Activated naive CD8-positive, alpha-beta T cell treated with anti-CD3 and anti-CD28 coated beads for 36 hours (primary cell): ENCODE measurements at regions not wholly inside any gene's neighbourhood (a gene's known extent, or its start where the extent isn't known, plus 50 kb on each side); places are given as distances from the start of the nearest gene placed in this dataset.

Experiments
- DNase-seq: peaks from one replicate; pipeline ENCODE4 v3.0.0; 2021
- H3K27ac Mint-ChIP-seq: one replicate; pipeline ENCODE4 v1.8.0; 2022; ENCODE audit warnings: mild to moderate bottlenecking, moderate library complexity, mixed read lengths
- H3K27me3 Mint-ChIP-seq: one replicate; pipeline ENCODE4 v1.8.0; 2022; ENCODE audit warnings: mild to moderate bottlenecking, mixed read lengths
- H3K36me3 Mint-ChIP-seq: one replicate; pipeline ENCODE4 v1.8.0; 2021; ENCODE audit warnings: mild to moderate bottlenecking, mixed read lengths
- H3K4me1 Mint-ChIP-seq: one replicate; pipeline ENCODE4 v1.8.0; 2021; ENCODE audit warnings: mixed read lengths
- H3K4me3 Mint-ChIP-seq: one replicate; pipeline ENCODE4 v1.8.0; 2022; ENCODE audit warnings: mild to moderate bottlenecking, moderate library complexity, mixed read lengths
- H3K9me3 Mint-ChIP-seq: one replicate; pipeline ENCODE4 v1.8.0; 2022; ENCODE audit warnings: mixed read lengths

DNA sequence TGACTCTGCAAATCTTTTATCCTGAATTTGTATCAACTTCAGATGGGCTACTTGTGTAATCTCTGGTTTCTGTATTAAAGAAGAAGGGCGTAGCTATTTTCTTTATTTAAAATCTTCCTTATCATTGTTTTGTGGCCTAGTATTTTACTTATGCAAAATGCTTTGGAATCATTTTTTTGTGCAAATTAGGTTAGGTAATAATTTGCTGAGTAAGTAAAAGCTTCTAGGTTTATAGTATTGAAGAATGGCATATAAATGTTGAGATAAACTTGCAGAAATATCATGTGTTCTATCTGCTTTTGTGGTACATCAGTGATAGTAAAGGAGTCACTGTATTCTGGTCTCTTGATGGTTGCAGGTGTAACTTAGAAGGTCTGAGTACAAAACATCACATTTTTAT, 197.2 kb upstream of the IL15 start:
- Mint-ChIP-seq H3K27ac (no peak overlapping the region), H3K4me1 (no peaks in the 10 kb centered on the region), H3K27me3 (no peaks in the 10 kb centered on the region), H3K36me3 (no peaks in the 10 kb centered on the region), H3K4me3 (no peak overlapping the region), H3K9me3 (no peaks in the 10 kb centered on the region)
- DNase-seq, result no peak

DNA sequence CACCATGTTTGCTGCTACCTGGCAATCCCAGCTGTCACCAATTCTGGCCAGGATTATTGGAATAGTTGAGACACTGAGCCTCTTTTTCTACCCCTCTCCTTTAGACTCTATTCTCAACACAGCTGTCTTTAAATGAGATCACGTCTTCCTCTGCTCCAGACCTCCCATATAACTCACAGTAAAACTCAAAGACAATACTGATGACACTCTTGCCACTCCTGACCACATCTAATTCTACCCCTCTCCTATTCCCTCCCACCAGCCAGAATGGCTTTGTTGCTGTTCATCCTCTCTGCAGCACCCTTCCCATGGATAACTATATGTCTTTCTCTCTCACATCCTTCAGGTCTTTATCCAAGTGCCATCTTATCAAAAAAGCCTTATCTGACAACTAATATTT, 188.6 kb upstream of the IL15 start:
- Mint-ChIP-seq H3K36me3 (no peaks in the 10 kb centered on the region), H3K27ac (no peak overlapping the region), H3K4me1 (no peaks in the 10 kb centered on the region), H3K9me3 (peaks cover 7% of the 10 kb centered on the region), H3K4me3 (no peak overlapping the region), H3K27me3 (no peaks in the 10 kb centered on the region)
- no peak for DNase-seq

DNA sequence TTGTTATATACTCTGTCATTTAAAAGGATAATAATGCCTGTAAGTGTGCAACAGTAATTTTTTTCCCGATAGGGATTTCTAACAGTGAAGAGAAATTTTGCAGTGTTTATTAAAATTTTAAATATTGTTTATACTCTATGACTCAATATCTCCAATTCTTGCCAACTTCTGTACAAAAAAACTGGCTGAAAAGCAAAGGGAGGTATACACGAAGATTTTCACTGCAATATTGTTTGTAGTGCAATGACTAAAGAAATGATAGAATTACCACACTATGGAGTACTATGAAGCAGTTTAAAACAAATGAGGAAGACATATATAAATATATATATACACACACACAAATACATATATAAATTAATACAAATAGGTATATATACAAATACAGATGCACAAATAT, 187.9 kb upstream of the IL15 start:
- no peak overlapping the region for H3K27ac Mint-ChIP-seq
- H3K36me3 Mint-ChIP-seq, result no peaks in the 10 kb centered on the region
- H3K4me3 Mint-ChIP-seq, result no peak overlapping the region
- no peaks in the 10 kb centered on the region for H3K4me1 Mint-ChIP-seq
- H3K9me3 Mint-ChIP-seq, result peaks cover 7% of the 10 kb centered on the region
- no peak for DNase-seq
- no peaks in the 10 kb centered on the region for H3K27me3 Mint-ChIP-seq

- Mint-ChIP-seq H3K36me3 (no peaks in the 10 kb centered on the region), H3K27me3 (no peaks in the 10 kb centered on the region), H3K9me3 (peaks cover 7% of the 10 kb centered on the region), H3K4me3 (no peak overlapping the region), H3K27ac (no peak overlapping the region), H3K4me1 (no peaks in the 10 kb centered on the region)
- DNase-seq, result no peak
Observed at GRCh38 chr4:141449927-141450326, 186.5 kb upstream of the IL15 start.

- no peaks in the 10 kb centered on the region for H3K27me3 Mint-ChIP-seq
- H3K9me3 Mint-ChIP-seq, result peaks cover 6% of the 10 kb centered on the region
- no peaks in the 10 kb centered on the region for H3K36me3 Mint-ChIP-seq
- no peak overlapping the region for H3K27ac Mint-ChIP-seq
- H3K4me1 Mint-ChIP-seq, result no peaks in the 10 kb centered on the region
- no peak overlapping the region for H3K4me3 Mint-ChIP-seq
- DNase-seq, result no peak
Observed at GRCh38 chr4:141455651-141456050, 180.7 kb upstream of the IL15 start.

- no peaks in the 10 kb centered on the region for H3K36me3 Mint-ChIP-seq
Observed at GRCh38 chr4:141457653-141458052, 178.7 kb upstream of the IL15 start.

DNA sequence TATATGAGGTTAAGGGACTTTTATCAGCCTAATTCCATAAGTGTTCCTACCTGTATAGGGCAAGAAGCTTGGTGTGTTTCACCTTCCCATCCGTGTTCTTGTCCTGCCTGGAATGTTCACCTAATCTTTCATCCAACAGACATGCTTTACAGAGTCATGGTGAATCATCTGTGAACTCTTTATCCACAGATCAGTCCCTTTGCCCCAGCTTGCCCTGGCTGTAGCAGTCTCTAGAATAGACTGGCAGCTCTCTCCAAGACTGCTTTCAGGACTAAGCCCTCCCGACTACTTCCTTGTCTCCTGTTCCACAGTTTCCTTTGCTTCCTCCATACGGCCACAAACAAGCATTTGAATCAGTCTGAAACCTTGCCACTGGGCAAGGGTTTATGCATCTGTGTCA, 177.9 kb upstream of the IL15 start:
- H3K4me1 Mint-ChIP-seq, result no peaks in the 10 kb centered on the region
- no peaks in the 10 kb centered on the region for H3K36me3 Mint-ChIP-seq
- H3K9me3 Mint-ChIP-seq, result no peaks in the 10 kb centered on the region
- DNase-seq, result no peak
- H3K27ac Mint-ChIP-seq, result no peak overlapping the region
- H3K27me3 Mint-ChIP-seq, result no peaks in the 10 kb centered on the region
- no peak overlapping the region for H3K4me3 Mint-ChIP-seq

More at GRCh38 chr4:141457653-141458052, 178.7 kb upstream of the IL15 start:
- no peak for DNase-seq
- H3K27me3 Mint-ChIP-seq, result no peaks in the 10 kb centered on the region
- no peak overlapping the region for H3K4me3 Mint-ChIP-seq
- H3K9me3 Mint-ChIP-seq, result no peaks in the 10 kb centered on the region
- no peak overlapping the region for H3K27ac Mint-ChIP-seq
- H3K4me1 Mint-ChIP-seq, result no peaks in the 10 kb centered on the region

DNA sequence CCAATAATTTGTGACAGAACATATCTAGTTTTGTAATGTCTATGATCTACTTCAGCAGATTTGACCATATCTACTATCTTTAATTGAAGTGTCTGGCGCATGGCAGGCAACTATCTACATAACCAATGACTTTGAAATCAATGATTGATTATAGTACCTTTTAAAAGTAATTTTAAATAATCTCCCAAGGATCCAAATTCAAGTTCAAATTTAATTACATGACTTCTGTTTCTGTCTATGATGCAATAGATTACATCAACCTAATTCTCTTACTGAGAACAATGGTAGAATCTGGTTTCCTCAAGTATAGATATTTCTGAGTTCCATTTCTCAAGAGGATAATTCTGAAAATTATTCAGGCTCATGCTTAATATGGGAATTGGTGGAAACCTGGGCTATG, 177.4 kb upstream of the IL15 start:
- Mint-ChIP-seq H3K9me3 (no peaks in the 10 kb centered on the region), H3K36me3 (no peaks in the 10 kb centered on the region), H3K27ac (no peak overlapping the region), H3K4me3 (no peak overlapping the region), H3K27me3 (no peaks in the 10 kb centered on the region), H3K4me1 (no peaks in the 10 kb centered on the region)
- no peak for DNase-seq

- Mint-ChIP-seq H3K27ac (no peak overlapping the region), H3K4me1 (no peaks in the 10 kb centered on the region), H3K9me3 (no peaks in the 10 kb centered on the region), H3K27me3 (no peaks in the 10 kb centered on the region), H3K4me3 (no peak overlapping the region), H3K36me3 (no peaks in the 10 kb centered on the region)
- DNase-seq, result no peak
Observed at GRCh38 chr4:141462361-141462760, 174.0 kb upstream of the IL15 start.

DNA sequence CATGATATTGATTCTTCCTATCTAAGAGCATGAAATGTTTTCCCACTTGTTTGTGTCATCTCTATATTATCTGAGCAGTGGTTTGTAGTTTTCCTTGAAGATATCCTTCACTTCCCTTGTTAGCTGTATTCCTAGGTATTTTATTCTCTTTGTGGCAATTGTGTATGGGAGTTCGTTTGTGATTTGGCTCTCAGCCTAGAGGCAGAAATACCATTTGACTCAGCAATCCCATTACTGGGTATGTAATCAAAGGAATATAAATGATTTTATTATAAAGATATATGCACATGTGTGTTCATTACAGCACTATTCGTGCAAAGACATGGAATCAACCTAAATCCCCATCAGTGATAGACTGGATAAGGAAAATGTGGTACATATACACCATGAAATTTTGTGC, 172.7 kb upstream of the IL15 start:
- H3K9me3 Mint-ChIP-seq, result no peaks in the 10 kb centered on the region
- no peaks in the 10 kb centered on the region for H3K36me3 Mint-ChIP-seq
- H3K4me1 Mint-ChIP-seq, result no peaks in the 10 kb centered on the region
- H3K27ac Mint-ChIP-seq, result no peak overlapping the region
- no peak for DNase-seq
- H3K27me3 Mint-ChIP-seq, result no peaks in the 10 kb centered on the region
- no peak overlapping the region for H3K4me3 Mint-ChIP-seq

GRCh38 chr4:141464366-141464765, 172.0 kb upstream of the IL15 start:
- Mint-ChIP-seq H3K36me3 (no peaks in the 10 kb centered on the region), H3K9me3 (no peaks in the 10 kb centered on the region), H3K4me3 (no peak overlapping the region), H3K27ac (no peak overlapping the region), H3K4me1 (no peaks in the 10 kb centered on the region), H3K27me3 (no peaks in the 10 kb centered on the region)
- DNase-seq, result no peak

GRCh38 chr4:141465171-141465570, 171.2 kb upstream of the IL15 start:
- H3K4me3 Mint-ChIP-seq, result no peak overlapping the region
- no peak for DNase-seq
- no peaks in the 10 kb centered on the region for H3K4me1 Mint-ChIP-seq
- H3K27me3 Mint-ChIP-seq, result no peaks in the 10 kb centered on the region
- H3K27ac Mint-ChIP-seq, result no peak overlapping the region
- no peaks in the 10 kb centered on the region for H3K9me3 Mint-ChIP-seq
- no peaks in the 10 kb centered on the region for H3K36me3 Mint-ChIP-seq

DNA sequence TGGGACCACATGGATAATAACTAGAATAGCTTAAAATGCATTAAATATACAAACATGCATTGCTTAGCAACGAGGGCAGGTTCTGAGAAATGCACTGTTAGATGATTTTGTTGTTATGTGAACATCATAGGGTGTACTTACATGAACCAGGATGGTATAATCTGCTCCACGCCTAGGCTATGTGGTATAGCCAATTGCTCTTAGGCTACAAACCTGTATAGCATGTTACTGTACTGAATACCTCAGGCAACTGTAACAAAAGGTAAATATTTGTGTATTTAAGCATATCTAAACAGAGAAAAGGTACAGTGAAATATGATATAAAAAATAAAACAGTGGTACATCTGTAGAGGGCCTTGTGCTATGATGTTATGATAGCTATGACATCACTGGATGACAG, 169.2 kb upstream of the IL15 start:
- Mint-ChIP-seq H3K36me3 (no peaks in the 10 kb centered on the region), H3K4me3 (no peak overlapping the region), H3K27ac (no peak overlapping the region), H3K27me3 (no peaks in the 10 kb centered on the region), H3K9me3 (no peaks in the 10 kb centered on the region), H3K4me1 (no peaks in the 10 kb centered on the region)
- no peak for DNase-seq

- no peaks in the 10 kb centered on the region for H3K27me3 Mint-ChIP-seq
- no peak overlapping the region for H3K4me3 Mint-ChIP-seq
- no peak overlapping the region for H3K27ac Mint-ChIP-seq
- no peak for DNase-seq
- no peaks in the 10 kb centered on the region for H3K9me3 Mint-ChIP-seq
- H3K36me3 Mint-ChIP-seq, result no peaks in the 10 kb centered on the region
- H3K4me1 Mint-ChIP-seq, result no peaks in the 10 kb centered on the region
Observed at GRCh38 chr4:141469392-141469791, 167.0 kb upstream of the IL15 start.

GRCh38 chr4:141473026-141473540, 163.3 kb upstream of the IL15 start:
- H3K36me3 Mint-ChIP-seq, result no peaks in the 10 kb centered on the region
- H3K9me3 Mint-ChIP-seq, result no peaks in the 10 kb centered on the region
- H3K4me3 Mint-ChIP-seq, result no peak overlapping the region
- H3K27ac Mint-ChIP-seq, result no peak overlapping the region
- DNase-seq, result no peak
- H3K4me1 Mint-ChIP-seq, result no peaks in the 10 kb centered on the region
- H3K27me3 Mint-ChIP-seq, result no peaks in the 10 kb centered on the region

DNA sequence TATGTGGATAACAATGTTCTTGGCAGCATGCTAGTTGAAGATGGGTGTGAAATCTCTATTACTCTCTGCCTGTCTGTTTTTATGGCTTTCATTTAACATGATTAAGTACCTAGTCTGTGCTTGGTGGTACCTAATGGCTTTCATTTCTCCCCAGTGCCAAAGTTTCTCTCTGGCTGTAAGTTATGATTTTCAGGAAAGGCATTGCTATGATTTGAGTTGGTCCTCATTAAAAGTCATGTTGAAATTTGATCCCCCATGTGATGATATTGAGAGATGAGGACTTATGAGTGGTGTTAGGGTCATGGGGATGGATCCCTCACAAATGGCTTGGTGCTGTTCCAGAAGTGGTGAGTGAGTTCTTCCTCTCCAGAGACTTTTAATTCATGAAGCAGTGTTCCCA, 162.4 kb upstream of the IL15 start:
- H3K9me3 Mint-ChIP-seq, result no peaks in the 10 kb centered on the region
- H3K36me3 Mint-ChIP-seq, result no peaks in the 10 kb centered on the region
- H3K4me1 Mint-ChIP-seq, result no peaks in the 10 kb centered on the region
- H3K27me3 Mint-ChIP-seq, result no peaks in the 10 kb centered on the region
- no peak overlapping the region for H3K4me3 Mint-ChIP-seq
- DNase-seq, result no peak
- no peak overlapping the region for H3K27ac Mint-ChIP-seq

DNA sequence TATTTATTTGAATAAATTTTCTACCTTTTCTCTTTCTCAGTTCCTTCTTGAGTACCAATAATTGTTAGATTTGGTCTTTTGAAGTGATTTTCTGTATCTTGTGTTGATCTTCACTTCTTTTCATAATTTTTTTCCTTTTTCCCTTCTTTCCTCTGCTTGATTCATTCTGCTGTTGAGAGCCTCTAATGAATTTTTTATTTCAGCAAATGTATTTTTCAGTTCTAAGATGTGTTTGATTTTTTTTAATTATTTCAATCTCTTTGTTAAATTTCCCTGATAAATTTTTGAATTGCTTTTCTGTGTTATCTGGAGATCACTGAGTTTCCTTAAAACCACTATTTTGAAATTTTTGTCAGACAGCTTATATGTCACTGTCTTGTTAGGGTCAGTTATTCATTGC, 155.4 kb upstream of the IL15 start:
- Mint-ChIP-seq H3K36me3 (no peaks in the 10 kb centered on the region), H3K27me3 (no peaks in the 10 kb centered on the region), H3K4me1 (no peaks in the 10 kb centered on the region), H3K27ac (no peak overlapping the region), H3K9me3 (peaks cover 23% of the 10 kb centered on the region), H3K4me3 (no peak overlapping the region)
- no peak for DNase-seq
